Stimulated activated effector memory CD8-positive, alpha-beta T cell treated with anti-CD3 and anti-CD28 coated beads, Interleukin-12 subunit alpha, Interleukin-12 subunit beta, amount 100 ng/mL, for 72 hours (primary cell): ENCODE measurements at regions not wholly inside any gene's neighbourhood (a gene's known extent, or its start where the extent isn't known, plus 50 kb on each side); places are given as distances from the start of the nearest gene placed in this dataset.

Source experiments
- ATAC-seq: fragments of 150-1000 bp; cut with Tn5 transposase; 2 replicates; pipeline ENCODE4 v1.10.0; 2021
- DNase-seq, 2 donors: peaks; one replicate each; pipeline ENCODE4 v3.0.0; 2021 to 2022; ENCODE audit warnings: low spot score in 2 of 2
- H3K27ac Mint-ChIP-seq: one replicate; pipeline ENCODE4 v1.8.0; 2022; ENCODE audit warnings: mild to moderate bottlenecking, mixed read lengths
- H3K36me3 Mint-ChIP-seq: one replicate; pipeline ENCODE4 v1.8.0; 2022; ENCODE audit warnings: mild to moderate bottlenecking, mixed read lengths
- H3K4me1 Mint-ChIP-seq: one replicate; pipeline ENCODE4 v1.8.0; 2022; ENCODE audit warnings: mixed read lengths
- H3K4me3 Mint-ChIP-seq: one replicate; pipeline ENCODE4 v1.8.0; 2022; ENCODE audit warnings: mild to moderate bottlenecking, mixed read lengths
- H3K9me3 Mint-ChIP-seq: one replicate; pipeline ENCODE4 v1.8.0; 2022; ENCODE audit warnings: mixed read lengths

DNA sequence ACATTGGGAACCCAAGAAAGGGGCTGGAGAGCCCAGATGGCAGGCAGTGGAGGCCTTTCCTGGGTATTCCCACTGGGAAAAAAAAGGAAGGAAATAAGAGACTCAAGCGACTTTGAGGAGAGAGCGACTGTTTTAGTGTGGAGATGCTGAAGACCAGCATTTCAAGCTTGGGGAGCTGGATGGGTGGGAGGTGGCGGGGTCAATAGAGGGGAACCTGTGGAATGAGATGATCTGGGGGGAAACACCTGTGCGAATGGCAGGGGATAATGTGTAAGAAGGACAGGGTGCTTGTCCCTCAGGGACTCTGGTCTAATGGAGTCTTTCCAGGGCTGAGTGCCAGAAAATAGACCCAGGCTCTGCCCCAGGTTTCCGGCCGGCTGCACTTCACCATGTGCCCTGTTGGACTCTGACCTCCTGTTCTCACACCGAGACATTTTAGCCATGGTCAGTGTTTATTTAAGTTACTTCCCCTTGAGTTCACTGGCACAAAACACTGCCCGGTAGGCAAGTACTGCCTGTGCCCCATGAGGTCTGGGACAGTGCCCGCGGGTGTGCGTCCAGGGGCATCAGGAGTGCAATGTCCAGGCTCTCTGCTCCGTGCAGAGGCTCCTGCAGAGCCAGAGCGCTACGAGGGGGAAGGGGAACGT, 50.4 kb upstream of the NKX2-2 start:
- no peaks in the 10 kb centered on the region for H3K4me1 Mint-ChIP-seq
- H3K36me3 Mint-ChIP-seq = no peaks in the 10 kb centered on the region
- H3K9me3 Mint-ChIP-seq = no peaks in the 10 kb centered on the region
- H3K27ac Mint-ChIP-seq = no peak overlapping the region
- no peak for DNase-seq
- no peak for ATAC-seq
- H3K4me3 Mint-ChIP-seq = no peak overlapping the region
